GM10266 (cell line): ENCODE measurements at regions not wholly inside any gene's neighbourhood (a gene's known extent, or its start where the extent isn't known, plus 50 kb on each side); places are given as distances from the start of the nearest gene placed in this dataset.
"Not testable (repeated sequence)": the region's sequence is repeated elsewhere in the genome, so short reads cannot be mapped to it uniquely, and the experiment has no call there.

Experiments
- DNase-seq: peaks from one replicate; pipeline ENCODE4 v3.0.0; 2012; ENCODE audit errors: extremely low spot score

DNA sequence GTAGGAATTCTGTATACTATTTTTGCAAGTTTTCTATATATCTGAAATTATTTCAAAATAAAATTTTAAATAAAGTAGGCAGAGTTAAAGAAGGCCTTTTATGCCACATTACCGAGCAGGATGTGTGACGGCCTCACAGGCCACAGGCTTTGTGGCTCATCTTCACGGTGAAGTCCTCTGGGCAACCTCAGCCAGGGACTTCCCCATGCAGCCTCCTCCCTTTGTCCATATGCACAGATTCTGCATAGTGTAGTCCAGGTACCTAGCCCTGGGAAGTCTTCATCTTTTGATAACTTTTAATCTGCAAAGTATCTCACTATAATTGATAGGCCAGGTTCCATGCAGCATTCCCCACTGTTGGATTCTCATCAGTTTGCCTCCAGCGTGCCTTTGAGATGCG lies 62.8 kb downstream of the ARHGAP11B start:
- not testable (repeated sequence) for DNase-seq

- not testable (repeated sequence) for DNase-seq
Measured at GRCh38 chr15:30690153-30690552, 64.2 kb downstream of the ARHGAP11B start.

DNA sequence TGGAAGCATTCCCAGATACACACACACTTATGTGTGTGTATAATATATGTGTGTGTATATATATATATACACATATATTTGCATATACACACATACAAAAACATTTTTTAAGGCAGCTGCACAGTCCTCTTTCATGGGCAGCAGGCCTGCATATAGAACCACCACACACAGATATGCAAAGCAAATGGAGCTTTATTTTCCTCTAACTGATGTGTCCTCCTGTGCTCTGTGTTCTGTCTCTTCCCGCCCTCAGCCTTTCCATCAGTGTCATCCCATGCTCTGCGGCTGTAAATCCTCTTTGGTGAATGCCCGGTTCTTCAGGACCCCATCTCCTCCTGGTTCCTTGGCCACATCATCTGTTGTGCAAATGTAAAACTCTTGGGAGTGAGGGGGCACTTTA lies 69.9 kb downstream of the ARHGAP11B start:
- DNase-seq, result not testable (repeated sequence)

GRCh38 chr15:30696439-30697314 lies 70.7 kb downstream of the ARHGAP11B start:
- DNase-seq, result not testable (repeated sequence)

- DNase-seq, result not testable (repeated sequence)
Measured at GRCh38 chr15:30697315-30697685, 71.4 kb downstream of the ARHGAP11B start.

DNA sequence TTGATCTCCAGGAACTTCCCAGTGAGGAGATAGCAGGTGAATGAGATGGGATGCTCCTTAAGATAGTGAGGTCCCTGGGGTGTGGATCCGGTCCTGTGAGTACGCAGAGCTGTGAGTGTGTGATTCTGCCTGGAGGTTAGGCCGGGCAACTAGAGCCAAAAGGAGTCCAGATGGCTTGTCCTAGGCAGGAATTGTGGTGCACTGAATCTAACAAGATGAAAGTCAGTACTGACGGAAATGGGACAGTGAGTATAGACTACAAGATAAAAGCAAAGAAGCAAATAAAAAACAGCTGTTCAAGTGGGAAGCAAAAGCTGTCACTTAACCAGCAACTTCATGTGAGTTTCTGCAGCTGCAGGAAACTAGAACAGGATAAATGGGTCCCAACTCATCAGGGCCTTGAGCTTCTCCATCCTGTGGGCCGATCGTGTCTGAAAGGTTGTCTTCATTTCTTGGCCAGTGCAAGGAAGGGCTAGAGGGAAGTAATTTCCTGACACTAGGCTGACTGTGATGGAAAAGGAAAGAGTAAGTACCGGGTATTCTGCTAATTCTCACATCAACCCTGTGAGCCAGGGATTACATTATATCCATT lies 74.2 kb downstream of the ARHGAP11B start:
- DNase-seq, result not testable (repeated sequence)

- DNase-seq, result not testable (repeated sequence)
Measured at GRCh38 chr15:30707976-30708685, 82.2 kb downstream of the ARHGAP11B start.

- not testable (repeated sequence) for DNase-seq
Measured at GRCh38 chr15:30708809-30709208, 82.9 kb downstream of the ARHGAP11B start.

DNA sequence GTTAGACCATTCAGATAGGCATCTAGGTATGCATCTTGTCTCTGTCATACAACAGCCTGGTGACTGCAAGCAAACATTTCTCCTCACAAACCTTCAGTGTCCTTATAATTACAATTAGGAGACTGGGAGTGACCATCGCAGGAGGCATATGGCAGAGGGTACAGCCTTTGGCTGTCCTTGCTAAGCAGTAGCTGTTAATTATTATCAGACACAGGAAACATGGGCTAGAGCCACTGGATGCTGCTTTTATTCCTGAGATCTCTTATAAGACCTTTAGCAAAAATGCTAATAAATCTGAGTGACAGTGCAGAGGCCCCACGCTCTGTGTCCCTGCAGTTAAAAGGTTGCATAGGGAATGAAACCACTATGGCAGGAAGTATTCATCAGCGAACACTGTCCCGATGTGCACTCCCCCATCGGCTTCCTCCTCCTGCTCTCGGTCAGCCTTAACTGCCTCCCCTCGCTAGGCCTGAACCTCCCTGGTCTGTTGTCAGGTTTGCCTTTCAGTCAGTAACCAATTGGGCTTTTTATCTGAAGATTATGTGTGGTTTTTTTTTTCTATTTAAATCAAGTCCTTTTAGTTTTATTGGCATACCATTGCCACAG lies 92.2 kb downstream of the ARHGAP11B start:
- not testable (repeated sequence) for DNase-seq

GRCh38 chr15:30719363-30719762 lies 93.4 kb downstream of the ARHGAP11B start:
- not testable (repeated sequence) for DNase-seq

GRCh38 chr15:30720825-30721224 lies 94.9 kb downstream of the ARHGAP11B start:
- not testable (repeated sequence) for DNase-seq

DNA sequence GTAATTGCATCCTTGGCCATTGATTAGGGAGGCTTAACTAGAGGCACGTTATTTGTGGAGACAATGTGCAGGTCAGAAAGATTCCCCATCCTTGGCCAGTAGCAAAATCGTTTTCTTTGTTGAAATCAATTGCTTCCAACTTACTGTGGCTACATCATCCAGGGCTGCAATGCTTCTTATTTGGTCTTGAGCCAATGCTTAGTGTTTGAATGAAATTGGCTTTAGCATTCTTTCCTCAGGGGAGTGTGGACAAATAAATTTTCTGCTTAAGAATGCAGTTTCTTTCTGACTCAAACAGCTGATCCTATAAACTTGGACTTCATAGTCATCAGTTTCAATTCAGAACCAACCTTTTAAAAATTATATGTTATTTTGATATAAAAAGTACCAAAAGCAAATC lies 95.6 kb downstream of the ARHGAP11B start:
- DNase-seq, result not testable (repeated sequence)

DNA sequence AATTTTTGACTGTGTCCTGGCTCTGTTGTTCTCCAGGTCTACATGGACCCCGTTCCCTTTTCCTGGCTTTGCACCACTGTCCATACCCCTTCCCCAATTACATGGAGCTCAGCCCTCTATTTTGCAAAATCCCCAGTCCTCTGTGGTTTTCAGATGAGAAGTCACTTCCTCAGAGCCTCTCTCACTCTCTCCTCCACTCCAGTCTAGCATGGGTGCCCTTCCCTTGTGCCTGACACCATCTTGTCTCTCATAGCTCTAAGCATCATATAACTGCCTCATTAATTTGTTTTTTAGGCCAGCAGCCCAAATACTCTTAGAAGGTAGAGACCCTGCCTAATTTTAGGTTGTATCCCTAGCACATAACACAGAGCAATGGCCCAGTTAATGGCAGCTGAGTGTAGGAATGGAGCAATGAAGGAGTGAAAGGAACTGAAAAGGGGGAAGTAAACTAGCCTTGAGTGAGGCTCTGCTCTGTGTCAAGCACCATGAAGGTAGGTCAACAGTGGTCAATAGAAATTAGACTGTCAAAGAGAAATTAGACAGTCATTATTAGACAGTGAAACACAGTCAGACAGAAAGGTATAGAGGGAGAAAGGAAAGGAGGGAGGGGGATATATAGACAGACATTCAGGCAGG lies 97.7 kb downstream of the ARHGAP11B start:
- DNase-seq, result not testable (repeated sequence)

- not testable (repeated sequence) for DNase-seq
Measured at GRCh38 chr15:30729880-30730590, 104.1 kb downstream of the ARHGAP11B start.

DNA sequence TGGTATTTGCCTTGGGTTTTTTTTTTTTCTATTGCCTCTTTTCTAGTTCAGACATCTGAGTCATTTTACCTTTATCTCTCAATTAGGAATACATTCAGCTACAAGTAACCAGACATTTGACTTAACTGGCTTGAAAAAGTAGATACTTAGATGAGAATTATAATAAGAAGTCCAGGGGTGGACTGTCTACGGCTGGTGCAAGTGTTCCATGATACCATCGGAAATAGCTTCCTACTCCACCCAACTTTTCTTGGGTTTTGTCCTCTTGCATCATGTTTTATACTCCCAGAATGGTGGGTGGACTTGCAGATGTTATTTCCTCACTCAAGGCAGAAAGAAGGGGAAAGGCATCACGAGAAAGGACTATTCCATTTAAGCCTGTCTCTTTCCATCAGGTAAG lies 104.7 kb downstream of the ARHGAP11B start:
- DNase-seq, result not testable (repeated sequence)

DNA sequence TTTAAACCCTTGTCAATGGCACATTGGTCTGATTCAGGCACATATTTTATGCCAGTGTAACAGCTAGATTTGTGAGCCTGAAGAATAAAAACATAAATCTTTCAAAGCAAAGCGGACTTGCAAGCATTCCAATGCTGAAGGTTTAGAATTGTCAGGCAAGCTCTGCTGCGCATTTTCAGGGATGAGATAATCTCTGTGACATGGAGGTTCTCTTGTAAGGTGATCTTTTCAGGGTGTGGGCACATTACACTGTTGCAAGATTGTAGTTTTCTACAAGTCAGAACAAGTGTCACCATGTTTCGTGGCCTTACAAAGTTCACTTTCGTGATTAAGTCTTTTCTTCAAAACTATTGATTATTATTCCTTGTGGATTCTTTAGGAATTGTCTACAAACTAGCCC lies 106.2 kb downstream of the ARHGAP11B start:
- not testable (repeated sequence) for DNase-seq

GRCh38 chr15:30735884-30736564 lies 110.1 kb downstream of the ARHGAP11B start:
- not testable (repeated sequence) for DNase-seq

- DNase-seq, result not testable (repeated sequence)
Measured at GRCh38 chr15:30742796-30743195, 116.9 kb downstream of the ARHGAP11B start.

DNA sequence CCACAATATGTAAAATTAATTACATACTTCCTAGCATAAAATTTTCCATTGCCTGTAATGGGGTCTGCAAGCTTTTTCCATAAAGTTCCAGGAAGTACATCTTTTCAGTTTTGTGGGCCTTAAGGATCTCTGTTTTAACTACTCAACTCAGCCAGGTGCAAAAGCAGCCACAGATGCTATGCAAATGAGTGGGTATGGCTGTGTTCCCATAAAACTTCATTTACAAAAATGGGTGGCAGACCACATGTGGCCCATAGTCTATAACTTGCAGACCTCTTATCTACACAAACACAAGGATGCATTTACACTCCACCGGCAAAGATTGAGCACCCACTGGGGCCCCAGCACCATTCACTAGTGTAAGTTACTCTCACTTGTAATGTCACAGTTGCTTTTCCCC lies 123.1 kb downstream of the ARHGAP11B start:
- DNase-seq, result not testable (repeated sequence)
